ENCODE measurements at regions not wholly inside any gene's neighbourhood (a gene's known extent, or its start where the extent isn't known, plus 50 kb on each side); places are given as distances from the start of the nearest gene placed in this dataset.

GRCh38 chr21:36554411-36555157 lies 74.7 kb upstream of the CLDN14 start:
- WGBS: 83% methylated on average over 15 of the region's 15 CpGs
- Histone ChIP-seq H3K27me3 (replicated peaks; ENCODE audit: insufficient read depth) (no peaks in the 10 kb centered on the region), H3K36me3 (no peaks in the 10 kb centered on the region), H3K4me1 (replicated peaks) (no peaks in the 10 kb centered on the region), H3K4me3 (no peak overlapping the region), H3K27ac (no peak overlapping the region), H3K9me3 (no peaks in the 10 kb centered on the region)
- intact Hi-C loops (cut with DNase I): no loop called here
- no peak for DNase-seq (ENCODE audit: low spot score)
- no peak for TF ChIP-seq POLR2A (IDR thresholded peaks at IDR 0.05)
- TF ChIP-seq, protein P1, sequence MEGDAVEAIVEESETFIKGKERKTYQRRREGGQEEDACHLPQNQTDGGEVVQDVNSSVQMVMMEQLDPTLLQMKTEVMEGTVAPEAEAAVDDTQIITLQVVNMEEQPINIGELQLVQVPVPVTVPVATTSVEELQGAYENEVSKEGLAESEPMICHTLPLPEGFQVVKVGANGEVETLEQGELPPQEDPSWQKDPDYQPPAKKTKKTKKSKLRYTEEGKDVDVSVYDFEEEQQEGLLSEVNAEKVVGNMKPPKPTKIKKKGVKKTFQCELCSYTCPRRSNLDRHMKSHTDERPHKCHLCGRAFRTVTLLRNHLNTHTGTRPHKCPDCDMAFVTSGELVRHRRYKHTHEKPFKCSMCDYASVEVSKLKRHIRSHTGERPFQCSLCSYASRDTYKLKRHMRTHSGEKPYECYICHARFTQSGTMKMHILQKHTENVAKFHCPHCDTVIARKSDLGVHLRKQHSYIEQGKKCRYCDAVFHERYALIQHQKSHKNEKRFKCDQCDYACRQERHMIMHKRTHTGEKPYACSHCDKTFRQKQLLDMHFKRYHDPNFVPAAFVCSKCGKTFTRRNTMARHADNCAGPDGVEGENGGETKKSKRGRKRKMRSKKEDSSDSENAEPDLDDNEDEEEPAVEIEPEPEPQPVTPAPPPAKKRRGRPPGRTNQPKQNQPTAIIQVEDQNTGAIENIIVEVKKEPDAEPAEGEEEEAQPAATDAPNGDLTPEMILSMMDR (IDR thresholded peaks at IDR 0.05): no peak
- no peak for TF ChIP-seq POLR2AphosphoS5 (IDR thresholded peaks at IDR 0.05)

GRCh38 chr21:36555199-36555800 lies 75.4 kb upstream of the CLDN14 start:
- no peak for DNase-seq (ENCODE audit: low spot score)
- Histone ChIP-seq H3K9me3 (no peaks in the 10 kb centered on the region), H3K4me1 (replicated peaks) (no peaks in the 10 kb centered on the region), H3K4me3 (no peak overlapping the region), H3K36me3 (no peaks in the 10 kb centered on the region), H3K27ac (no peak overlapping the region), H3K27me3 (replicated peaks; ENCODE audit: insufficient read depth) (no peaks in the 10 kb centered on the region)
- WGBS: 68% methylated on average over 16 of the region's 16 CpGs
- TF ChIP-seq POLR2AphosphoS5 (IDR thresholded peaks at IDR 0.05): no peak
- intact Hi-C loops (cut with DNase I): no loop called here

DNA sequence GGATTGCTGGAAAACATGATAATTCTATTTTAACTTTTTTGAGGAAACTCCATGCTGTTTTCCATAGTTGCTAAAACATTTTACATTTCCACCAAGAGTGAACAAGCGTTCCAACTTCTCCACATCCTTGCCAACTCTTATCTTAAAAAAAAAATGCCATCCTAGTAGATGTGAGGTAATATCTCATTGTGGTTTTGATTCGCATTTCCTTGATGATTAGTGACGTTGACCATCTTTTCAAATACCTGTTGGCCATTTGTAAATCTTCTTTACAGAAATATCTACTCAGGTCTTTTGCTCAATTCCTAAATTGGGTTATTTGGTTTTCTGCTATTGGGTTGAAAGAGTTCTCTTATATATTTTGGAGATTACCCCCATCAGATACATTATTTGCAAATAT lies 77.4 kb upstream of the CLDN14 start:
- H3K36me3 ChIP-seq: no peaks in the 10 kb centered on the region
- 91% methylated on average over 3 of the region's 3 CpGs for WGBS
- H3K4me1 ChIP-seq (replicated peaks): no peaks in the 10 kb centered on the region
- no peaks in the 10 kb centered on the region for H3K27me3 ChIP-seq (replicated peaks; ENCODE audit: insufficient read depth)
- H3K27ac ChIP-seq: no peak overlapping the region
- intact Hi-C loops (cut with DNase I): no loop called here
- DNase-seq (ENCODE audit: low spot score): no peak
- TF ChIP-seq, protein P1 (IDR thresholded peaks at IDR 0.05): no peak
- TF ChIP-seq POLR2A (IDR thresholded peaks at IDR 0.05) (no peak), POLR2AphosphoS5 (IDR thresholded peaks at IDR 0.05) (no peak)
- no peaks in the 10 kb centered on the region for H3K9me3 ChIP-seq
- H3K4me3 ChIP-seq: no peak overlapping the region

- H3K27ac ChIP-seq: no peak overlapping the region
- H3K4me1 ChIP-seq (replicated peaks): no peaks in the 10 kb centered on the region
- WGBS: 92% methylated on average over 7 of the region's 7 CpGs
- no peak overlapping the region for H3K4me3 ChIP-seq
- no peak for DNase-seq (ENCODE audit: low spot score)
- H3K27me3 ChIP-seq (replicated peaks; ENCODE audit: insufficient read depth): no peaks in the 10 kb centered on the region
- no peaks in the 10 kb centered on the region for H3K36me3 ChIP-seq
- intact Hi-C loops (cut with DNase I): no loop called here
- H3K9me3 ChIP-seq: no peaks in the 10 kb centered on the region
- TF ChIP-seq POLR2AphosphoS5 (IDR thresholded peaks at IDR 0.05) (no peak), POLR2A (IDR thresholded peaks at IDR 0.05) (no peak)
These were observed 81.1 kb upstream of the CLDN14 start for GRCh38 chr21:36560933-36561575.

DNA sequence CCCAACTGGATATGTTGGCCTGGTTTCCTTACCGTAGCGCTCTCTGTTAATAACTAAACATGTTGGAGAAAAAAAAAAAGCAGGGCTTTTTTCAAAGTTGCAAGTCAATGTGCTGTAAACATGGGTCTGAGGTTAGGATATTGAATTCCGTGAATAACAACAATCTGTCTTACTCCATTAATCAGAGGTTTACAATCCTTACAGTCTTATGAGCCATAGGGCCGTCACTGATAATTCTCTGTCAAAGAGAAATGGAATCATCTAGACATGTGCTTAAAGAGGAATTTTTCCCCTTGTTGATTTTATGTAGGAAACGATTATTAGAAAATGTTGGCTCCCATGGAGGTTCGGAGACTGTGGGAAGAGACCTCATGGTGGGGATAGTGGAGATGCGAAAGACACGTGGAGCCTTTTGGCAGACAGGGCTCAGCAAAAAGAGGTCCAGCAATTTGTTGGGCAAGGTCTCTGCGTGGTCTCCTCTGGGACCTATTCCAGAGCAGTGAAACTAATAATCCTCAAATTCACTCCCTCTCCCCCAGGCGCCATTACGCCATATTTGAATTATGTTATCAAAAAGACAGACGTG lies 83.5 kb upstream of the CLDN14 start:
- WGBS: 69% methylated on average over 12 of the region's 12 CpGs
- DNase-seq (ENCODE audit: low spot score): no peak

More for the DNA sequence above, 83.5 kb upstream of the CLDN14 start:
- intact Hi-C loops (cut with DNase I): no loop called here
- Histone ChIP-seq H3K4me3 (no peak overlapping the region), H3K4me1 (replicated peaks) (no peaks in the 10 kb centered on the region), H3K27ac (no peak overlapping the region), H3K36me3 (no peaks in the 10 kb centered on the region), H3K9me3 (no peaks in the 10 kb centered on the region), H3K27me3 (replicated peaks; ENCODE audit: insufficient read depth) (no peaks in the 10 kb centered on the region)
- TF ChIP-seq POLR2A (IDR thresholded peaks at IDR 0.05) (no peak), POLR2AphosphoS5 (IDR thresholded peaks at IDR 0.05) (no peak)
- TF ChIP-seq, protein P1 (IDR thresholded peaks at IDR 0.05): no peak

Data from prostate gland (tissue), 2 donors.